ENCODE measurements at regions not wholly inside any gene's neighbourhood (a gene's known extent, or its start where the extent isn't known, plus 50 kb on each side); places are given as distances from the start of the nearest gene placed in this dataset.

GRCh38 chr2:41710944-41711343 lies 336.9 kb upstream of the PKDCC start:
- no peak overlapping the region for H3K27ac Mint-ChIP-seq (ENCODE audit: unreplicated experiment)
- no peak overlapping the region for H3K4me3 Mint-ChIP-seq (ENCODE audit: unreplicated experiment)
- POLR2A ChIA-PET = no interaction called here

DNA sequence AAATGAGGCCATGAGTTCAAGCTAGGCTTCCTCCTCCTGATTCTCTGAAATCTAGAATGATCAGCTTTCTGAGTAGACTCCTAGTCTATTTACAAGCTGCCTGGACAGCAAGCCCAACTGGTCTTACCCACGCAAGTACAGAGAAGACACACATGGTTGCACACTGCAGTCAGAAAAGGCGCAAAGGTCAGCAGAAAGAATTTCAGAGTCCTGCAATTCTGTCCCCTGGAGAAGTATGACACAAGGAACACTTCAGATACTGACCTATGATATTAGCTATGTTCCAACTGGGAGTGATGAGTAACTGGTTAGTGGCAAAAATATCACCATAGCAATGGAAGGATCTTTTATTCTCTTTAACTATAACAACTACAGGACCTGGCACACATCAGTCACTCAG lies 336.1 kb upstream of the PKDCC start:
- H3K4me1 ChIP-seq = no peaks in the 10 kb centered on the region
- no peaks in the 10 kb centered on the region for H3K27me3 ChIP-seq (replicated peaks; ENCODE audit: control insufficient read depth, insufficient read depth, low read length)
- TF ChIP-seq, protein P1, sequence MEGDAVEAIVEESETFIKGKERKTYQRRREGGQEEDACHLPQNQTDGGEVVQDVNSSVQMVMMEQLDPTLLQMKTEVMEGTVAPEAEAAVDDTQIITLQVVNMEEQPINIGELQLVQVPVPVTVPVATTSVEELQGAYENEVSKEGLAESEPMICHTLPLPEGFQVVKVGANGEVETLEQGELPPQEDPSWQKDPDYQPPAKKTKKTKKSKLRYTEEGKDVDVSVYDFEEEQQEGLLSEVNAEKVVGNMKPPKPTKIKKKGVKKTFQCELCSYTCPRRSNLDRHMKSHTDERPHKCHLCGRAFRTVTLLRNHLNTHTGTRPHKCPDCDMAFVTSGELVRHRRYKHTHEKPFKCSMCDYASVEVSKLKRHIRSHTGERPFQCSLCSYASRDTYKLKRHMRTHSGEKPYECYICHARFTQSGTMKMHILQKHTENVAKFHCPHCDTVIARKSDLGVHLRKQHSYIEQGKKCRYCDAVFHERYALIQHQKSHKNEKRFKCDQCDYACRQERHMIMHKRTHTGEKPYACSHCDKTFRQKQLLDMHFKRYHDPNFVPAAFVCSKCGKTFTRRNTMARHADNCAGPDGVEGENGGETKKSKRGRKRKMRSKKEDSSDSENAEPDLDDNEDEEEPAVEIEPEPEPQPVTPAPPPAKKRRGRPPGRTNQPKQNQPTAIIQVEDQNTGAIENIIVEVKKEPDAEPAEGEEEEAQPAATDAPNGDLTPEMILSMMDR (IDR thresholded peaks at IDR 0.05; ENCODE audit: insufficient read depth in 1 of 2, low read depth in 1 of 2, low read length in 1 of 2, severe bottlenecking in 1 of 2, unreplicated experiment in 1 of 2) = no peak
- no peak for DNase-seq
- intact Hi-C loops (cut with micrococcal nuclease; ENCODE audit: unreplicated experiment) = no loop called here
- POLR2A ChIA-PET = no interaction called here
- Mint-ChIP-seq H3K4me1 (ENCODE audit: low read depth, unreplicated experiment) (no peaks in the 10 kb centered on the region), H3K36me3 (ENCODE audit: insufficient read depth, unreplicated experiment) (no peaks in the 10 kb centered on the region), H3K27me3 (ENCODE audit: insufficient read depth, unreplicated experiment) (peaks cover 7% of the 10 kb centered on the region), H3K9me3 (ENCODE audit: unreplicated experiment) (no peaks in the 10 kb centered on the region), H3K4me3 (ENCODE audit: unreplicated experiment) (no peak overlapping the region), H3K27ac (ENCODE audit: unreplicated experiment) (no peak overlapping the region)
- H3K36me3 ChIP-seq (ENCODE audit: control insufficient read depth, insufficient read depth, low read length) = no peaks in the 10 kb centered on the region
- BruUV-seq (replicated peaks) = no TSS peak
- no peaks in the 10 kb centered on the region for H3K9me3 ChIP-seq
- H3K4me3 ChIP-seq (ENCODE audit: low read depth, low read length) = no peak overlapping the region
- CTCF ChIA-PET = no interaction called here

More at GRCh38 chr2:41710944-41711343, 336.9 kb upstream of the PKDCC start:
- CTCF ChIA-PET = no interaction called here
- Mint-ChIP-seq H3K27me3 (ENCODE audit: insufficient read depth, unreplicated experiment) (peaks cover 13% of the 10 kb centered on the region), H3K9me3 (ENCODE audit: unreplicated experiment) (no peaks in the 10 kb centered on the region), H3K4me1 (ENCODE audit: low read depth, unreplicated experiment) (no peaks in the 10 kb centered on the region), H3K36me3 (ENCODE audit: insufficient read depth, unreplicated experiment) (no peaks in the 10 kb centered on the region)
- TF ChIP-seq, protein P1 (IDR thresholded peaks at IDR 0.05; ENCODE audit: insufficient read depth in 1 of 2, low read depth in 1 of 2, low read length in 1 of 2, severe bottlenecking in 1 of 2, unreplicated experiment in 1 of 2) = no peak
- no peak for DNase-seq
- no peak overlapping the region for H3K4me3 ChIP-seq (ENCODE audit: low read depth, low read length)
- H3K4me1 ChIP-seq = no peaks in the 10 kb centered on the region
- no peaks in the 10 kb centered on the region for H3K36me3 ChIP-seq (ENCODE audit: control insufficient read depth, insufficient read depth, low read length)
- no TSS peak for BruUV-seq (replicated peaks)
- H3K9me3 ChIP-seq = no peaks in the 10 kb centered on the region
- intact Hi-C loops (cut with micrococcal nuclease; ENCODE audit: unreplicated experiment) = no loop called here
- H3K27me3 ChIP-seq (replicated peaks; ENCODE audit: control insufficient read depth, insufficient read depth, low read length) = no peaks in the 10 kb centered on the region

DNA sequence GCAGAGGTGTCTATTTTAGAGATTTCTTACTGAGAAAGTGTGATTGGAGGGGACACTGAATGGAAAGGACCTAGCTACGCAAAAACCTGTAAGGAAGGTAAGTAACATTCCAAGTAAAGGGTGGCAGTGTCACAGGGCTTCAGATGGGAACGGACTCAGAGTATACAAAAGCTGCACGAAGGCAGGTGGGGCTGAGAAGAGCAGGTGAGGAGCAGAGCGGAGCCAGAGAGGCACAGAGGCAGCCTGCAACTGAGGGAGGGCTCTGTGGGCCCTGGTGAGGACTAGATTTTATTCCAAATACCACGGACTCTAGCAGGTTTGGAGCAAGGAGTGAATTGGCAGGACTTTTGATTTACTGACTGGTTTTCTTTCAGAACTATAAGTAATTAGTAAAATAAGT lies 331.3 kb upstream of the PKDCC start:
- POLR2A ChIA-PET = no interaction called here

More for the DNA sequence above, 331.3 kb upstream of the PKDCC start:
- intact Hi-C loops (cut with micrococcal nuclease; ENCODE audit: unreplicated experiment) = no loop called here
- CTCF ChIA-PET = no interaction called here
- Histone ChIP-seq H3K27me3 (replicated peaks; ENCODE audit: control insufficient read depth, insufficient read depth, low read length) (no peaks in the 10 kb centered on the region), H3K9me3 (no peaks in the 10 kb centered on the region), H3K4me1 (no peaks in the 10 kb centered on the region), H3K4me3 (ENCODE audit: low read depth, low read length) (no peak overlapping the region), H3K36me3 (ENCODE audit: control insufficient read depth, insufficient read depth, low read length) (no peaks in the 10 kb centered on the region)
- DNase-seq = no peak
- H3K9me3 Mint-ChIP-seq (ENCODE audit: unreplicated experiment) = no peaks in the 10 kb centered on the region
- H3K27ac Mint-ChIP-seq (ENCODE audit: unreplicated experiment) = no peak overlapping the region
- no peak overlapping the region for H3K4me3 Mint-ChIP-seq (ENCODE audit: unreplicated experiment)
- peaks cover 10% of the 10 kb centered on the region for H3K27me3 Mint-ChIP-seq (ENCODE audit: insufficient read depth, unreplicated experiment)
- H3K36me3 Mint-ChIP-seq (ENCODE audit: insufficient read depth, unreplicated experiment) = no peaks in the 10 kb centered on the region
- BruUV-seq (replicated peaks) = no TSS peak
- TF ChIP-seq, protein P1 (IDR thresholded peaks at IDR 0.05; ENCODE audit: insufficient read depth in 1 of 2, low read depth in 1 of 2, low read length in 1 of 2, severe bottlenecking in 1 of 2, unreplicated experiment in 1 of 2) = no peak
- no peaks in the 10 kb centered on the region for H3K4me1 Mint-ChIP-seq (ENCODE audit: low read depth, unreplicated experiment)
